Panc1 (cell line): ENCODE measurements at regions not wholly inside any gene's neighbourhood (a gene's known extent, or its start where the extent isn't known, plus 50 kb on each side); places are given as distances from the start of the nearest gene placed in this dataset.

ENCODE experiments used
- ATAC-seq: fragments of 200-7000 bp; cut with Tn5 transposase; 2 replicates; pipeline ENCODE4 v1.9.1; 2020; ENCODE audit warnings: mild to moderate bottlenecking, moderate library complexity
- BruUV-seq: library from RNA; stranded (reverse); fragments of 400-500 nt; replicated peaks from 2 replicates; lab custom pipeline; 2021; lab: Mats Ljungman, UMichigan
- CTCF ChIA-PET: fragments of 300-600 bp; sonication (Branson Sonifier 250); formaldehyde crosslinking; loops from one replicate; lab custom pipeline; 2022; ENCODE audit warnings: antibody characterized with exemption; lab: Charles Lee
- POLR2A ChIA-PET: fragments of 300-600 bp; sonication (Branson Sonifier 250); formaldehyde crosslinking; loops from one replicate; lab custom pipeline; 2022; ENCODE audit warnings: antibody characterized with exemption; lab: Charles Lee
- DNase-seq: peaks from one replicate; pipeline ENCODE4 v3.0.0-alpha.2; 2010; ENCODE audit warnings: low read depth, low spot score
- H3K27ac ChIP-seq: 2 replicates; pipeline ENCODE4 v1.5.1; 2011; ENCODE audit warnings: mild to moderate bottlenecking, low read length, inconsistent platforms
- H3K27me3 ChIP-seq: fragments of 200-500 bp; sonication (Bioruptor generic); 2 replicates; pipeline ENCODE4 v1.6.0; 2014; ENCODE audit warnings: low read length, inconsistent platforms; ENCODE audit not compliant: control insufficient read depth, insufficient read depth
- H3K36me3 ChIP-seq: fragments of 200-500 bp; sonication (Bioruptor generic); 2 replicates; pipeline ENCODE4 v1.5.1; 2014; ENCODE audit warnings: inconsistent platforms, mild to moderate bottlenecking, low read length, moderate library complexity; ENCODE audit not compliant: control insufficient read depth, insufficient read depth
- H3K4me1 ChIP-seq: 2 replicates; pipeline ENCODE4 v1.5.1; 2011; ENCODE audit warnings: inconsistent platforms, mild to moderate bottlenecking, low read length, moderate library complexity; ENCODE audit not compliant: control insufficient read depth, insufficient read depth
- H3K4me3 ChIP-seq, 2 experiments: 2 replicates each; pipeline ENCODE4 v1.5.1; 2011 to 2012; ENCODE audit warnings: low read depth in 2 of 2, low read length in 2 of 2, mild to moderate bottlenecking in 2 of 2, inconsistent platforms in 1 of 2, moderate library complexity in 1 of 2
- H3K9me3 ChIP-seq: fragments of 200-500 bp; sonication (Bioruptor generic); 2 replicates; pipeline ENCODE4 v1.5.1; 2014; ENCODE audit warnings: low read depth, mild to moderate bottlenecking, inconsistent platforms, low read length, moderate library complexity; ENCODE audit not compliant: control insufficient read depth, insufficient read depth
- POLR2AphosphoS5 ChIP-seq: IDR thresholded peaks from 2 replicates; pipeline ENCODE4 v1.6.1; 2012; ENCODE audit warnings: mild to moderate bottlenecking, low read depth, low read length, moderate library complexity
- REST ChIP-seq, 2 experiments: IDR thresholded peaks; 2 replicates each; pipeline ENCODE4 v1.6.1; 2011 to 2012; ENCODE audit warnings: low read depth in 2 of 2, control low read depth in 1 of 2, low read length in 1 of 2, mild to moderate bottlenecking in 1 of 2, moderate library complexity in 1 of 2; ENCODE audit not compliant: insufficient read depth in 1 of 2
- SIN3A ChIP-seq: IDR thresholded peaks from 2 replicates; pipeline ENCODE4 v1.6.1; 2012; ENCODE audit warnings: low read depth, mild to moderate bottlenecking, low read length, moderate library complexity, borderline replicate concordance; ENCODE audit not compliant: insufficient read depth
- TCF7L2 ChIP-seq: IDR thresholded peaks from 2 replicates; pipeline ENCODE4 v1.6.1; 2011; ENCODE audit warnings: mild to moderate bottlenecking, low read depth, low read length, inconsistent platforms
- in situ Hi-C: cut with HindIII; loops from 2 replicates; pipeline ENCODE4 v1.10.0; 2016; ENCODE audit warnings: low sequenced_read_pairs, low pct_unique_long_range_greater_than_20kb
- intact Hi-C: fragments of 100-400 bp; cut with micrococcal nuclease; formaldehyde crosslinking; loops from one replicate; pipeline ENCODE4 v1.10.0; 2022; ENCODE audit not compliant: unreplicated experiment
- TF ChIP-seq, protein P1 (sequence below): fragments of 450-650 bp; IDR thresholded peaks from 2 replicates; pipeline ENCODE4 v1.5.1; 2017; ENCODE audit warnings: mild to moderate bottlenecking

- ChIA-PET CTCF (no interaction called here), POLR2A (no interaction called here)
- ATAC-seq (peak; percentile 42; the same call in 1 of the 2 replicates), DNase-seq (no peak)
- H3K27ac ChIP-seq = no peak overlapping the region
- no peaks in the 10 kb centered on the region for H3K27me3 ChIP-seq
- H3K9me3 ChIP-seq = no peaks in the 10 kb centered on the region
- no peaks in the 10 kb centered on the region for H3K36me3 ChIP-seq
- in situ Hi-C loops = no loop called here
- no TSS peak for BruUV-seq
- H3K4me3 ChIP-seq = no peak overlapping the region
- intact Hi-C loops = no loop called here
- H3K4me1 ChIP-seq = no peaks in the 10 kb centered on the region
- TF ChIP-seq POLR2AphosphoS5 = no peak
- TF ChIP-seq REST (IDR thresholded peaks at IDR 0.05; ENCODE audit: insufficient read depth in 1 of 2, low read depth in 2 of 2, low read length in 1 of 2) = no peak
- TF ChIP-seq SIN3A = no peak
- TF ChIP-seq, protein P1, sequence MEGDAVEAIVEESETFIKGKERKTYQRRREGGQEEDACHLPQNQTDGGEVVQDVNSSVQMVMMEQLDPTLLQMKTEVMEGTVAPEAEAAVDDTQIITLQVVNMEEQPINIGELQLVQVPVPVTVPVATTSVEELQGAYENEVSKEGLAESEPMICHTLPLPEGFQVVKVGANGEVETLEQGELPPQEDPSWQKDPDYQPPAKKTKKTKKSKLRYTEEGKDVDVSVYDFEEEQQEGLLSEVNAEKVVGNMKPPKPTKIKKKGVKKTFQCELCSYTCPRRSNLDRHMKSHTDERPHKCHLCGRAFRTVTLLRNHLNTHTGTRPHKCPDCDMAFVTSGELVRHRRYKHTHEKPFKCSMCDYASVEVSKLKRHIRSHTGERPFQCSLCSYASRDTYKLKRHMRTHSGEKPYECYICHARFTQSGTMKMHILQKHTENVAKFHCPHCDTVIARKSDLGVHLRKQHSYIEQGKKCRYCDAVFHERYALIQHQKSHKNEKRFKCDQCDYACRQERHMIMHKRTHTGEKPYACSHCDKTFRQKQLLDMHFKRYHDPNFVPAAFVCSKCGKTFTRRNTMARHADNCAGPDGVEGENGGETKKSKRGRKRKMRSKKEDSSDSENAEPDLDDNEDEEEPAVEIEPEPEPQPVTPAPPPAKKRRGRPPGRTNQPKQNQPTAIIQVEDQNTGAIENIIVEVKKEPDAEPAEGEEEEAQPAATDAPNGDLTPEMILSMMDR = no peak
- no peak for TF ChIP-seq TCF7L2
These were observed 565.8 kb upstream of the SPANXN1 start for GRCh38 chrX:144681501-144681900.

GRCh38 chrX:144683247-144683646 lies 564.1 kb upstream of the SPANXN1 start:
- ChIA-PET CTCF (no interaction called here), POLR2A (no interaction called here)
- Histone ChIP-seq H3K36me3 (no peaks in the 10 kb centered on the region), H3K4me1 (no peaks in the 10 kb centered on the region), H3K9me3 (no peaks in the 10 kb centered on the region), H3K4me3 (no peak overlapping the region), H3K27me3 (no peaks in the 10 kb centered on the region), H3K27ac (no peak overlapping the region)
- no peak for DNase-seq
- in situ Hi-C loops = no loop called here
- no peak for TF ChIP-seq POLR2AphosphoS5
- TF ChIP-seq, protein P1 = no peak
- no peak for TF ChIP-seq SIN3A
- no peak for TF ChIP-seq TCF7L2
- TF ChIP-seq REST (IDR thresholded peaks at IDR 0.05; ENCODE audit: insufficient read depth in 1 of 2, low read depth in 2 of 2, low read length in 1 of 2) = no peak
- intact Hi-C loops = no loop called here
- no peak for ATAC-seq
- BruUV-seq = no TSS peak
